OCI-LY7 (cell line): ENCODE measurements at regions not wholly inside any gene's neighbourhood (a gene's known extent, or its start where the extent isn't known, plus 50 kb on each side); places are given as distances from the start of the nearest gene placed in this dataset.
"Not testable (repeated sequence)": the region's sequence is repeated elsewhere in the genome, so short reads cannot be mapped to it uniquely, and the experiment has no call there.

Experiments used
- BruUV-seq: library from RNA; stranded (reverse); fragments of 400-500 nt; replicated peaks from 2 replicates; lab custom pipeline; 2021; lab: Mats Ljungman, UMichigan
- CTCF ChIA-PET: fragments of 300-600 bp; sonication (Branson Sonifier 250); formaldehyde crosslinking; loops from one replicate; lab custom pipeline; 2022; ENCODE audit warnings: antibody characterized with exemption; ENCODE audit not compliant: unreplicated experiment; lab: Charles Lee
- POLR2A ChIA-PET: fragments of 300-600 bp; sonication (Branson Sonifier 250); formaldehyde crosslinking; loops from one replicate; lab custom pipeline; 2022; ENCODE audit warnings: antibody characterized with exemption; lab: Charles Lee
- DNase-seq: peaks from one replicate; pipeline ENCODE4 v3.0.0-alpha.2; 2015; ENCODE audit warnings: low spot score
- H2AFZ ChIP-seq: fragments of 200-600 bp; sonication (generic), shearing (Covaris generic); 2 replicates; pipeline ENCODE4 v1.6.1; 2014; ENCODE audit warnings: mild to moderate bottlenecking, antibody characterized with exemption, low read length, moderate library complexity
- H3K27ac ChIP-seq: fragments of 200-600 bp; sonication (generic); 2 replicates; pipeline ENCODE4 v1.5.1; 2014; ENCODE audit warnings: mixed run types, low read depth, mild to moderate bottlenecking, moderate library complexity, low read length, inconsistent platforms; ENCODE audit not compliant: poor library complexity, severe bottlenecking
- H3K36me3 ChIP-seq: fragments of 200-600 bp; sonication (generic); 2 replicates; pipeline ENCODE4 v1.6.1; 2014; ENCODE audit warnings: mild to moderate bottlenecking, antibody characterized with exemption, low read length, moderate library complexity, mixed read lengths; ENCODE audit not compliant: insufficient read depth
- H3K4me1 ChIP-seq: fragments of 200-600 bp; sonication (generic); 2 replicates; pipeline ENCODE4 v1.5.1; 2014; ENCODE audit warnings: mild to moderate bottlenecking, low read length; ENCODE audit not compliant: insufficient read depth, poor library complexity, severe bottlenecking
- H3K4me2 ChIP-seq: fragments of 200-600 bp; sonication (generic); 2 replicates; pipeline ENCODE4 v1.6.1; 2014; ENCODE audit warnings: mild to moderate bottlenecking, low read length
- H3K4me3 ChIP-seq: fragments of 200-600 bp; sonication (generic); 2 replicates; pipeline ENCODE4 v1.5.1; 2014; ENCODE audit warnings: mild to moderate bottlenecking, low read depth, low read length; ENCODE audit not compliant: poor library complexity, severe bottlenecking
- H3K79me2 ChIP-seq: fragments of 200-600 bp; sonication (generic); 2 replicates; pipeline ENCODE4 v1.6.1; 2016; ENCODE audit warnings: low read depth, mild to moderate bottlenecking, low read length, moderate library complexity, mixed read lengths; ENCODE audit not compliant: insufficient read depth
- H3K9me2 ChIP-seq: fragments of 200-600 bp; sonication (generic); 2 replicates; pipeline ENCODE4 v1.6.1; 2016; ENCODE audit warnings: mild to moderate bottlenecking, low read length, mixed read lengths; ENCODE audit not compliant: insufficient read depth
- H3K9me3 ChIP-seq: fragments of 200-600 bp; sonication (generic); 2 replicates; pipeline ENCODE4 v1.6.1; 2014; ENCODE audit warnings: mild to moderate bottlenecking, mixed run types, low read length, mixed read lengths
- H4K20me1 ChIP-seq: fragments of 200-600 bp; sonication (generic); 2 replicates; pipeline ENCODE4 v1.6.1; 2014; ENCODE audit warnings: mild to moderate bottlenecking, antibody characterized with exemption, low read length, moderate library complexity, mixed read lengths; ENCODE audit not compliant: insufficient read depth
- CTCF ChIP-seq: fragments of 200-600 bp; sonication (generic); conservative IDR thresholded peaks from 2 replicates; pipeline ENCODE4 v1.5.1; 2014; ENCODE audit warnings: mild to moderate bottlenecking, antibody characterized with exemption, low read length, moderate library complexity, mixed read lengths
- EZH2phosphoT487 ChIP-seq: fragments of 200-600 bp; sonication (generic); IDR thresholded peaks from 2 replicates; pipeline ENCODE4 v1.6.1; 2018; ENCODE audit warnings: low read depth, borderline replicate concordance, mild to moderate bottlenecking, mixed run types, antibody characterized with exemption, low read length, moderate library complexity, mixed read lengths
- intact Hi-C: fragments of 100-400 bp; cut with micrococcal nuclease; formaldehyde crosslinking; loops from one replicate; pipeline ENCODE4 v1.10.0; 2022; ENCODE audit not compliant: unreplicated experiment

GRCh38 chr9:71607461-71607881 is 160.8 kb downstream of the CEMIP2 start:
- intact Hi-C loops: no loop called here
- Histone ChIP-seq H2AFZ (no peak overlapping the region), H3K9me2 (no peaks in the 10 kb centered on the region), H3K36me3 (no peaks in the 10 kb centered on the region), H3K4me1 (no peaks in the 10 kb centered on the region), H4K20me1 (no peaks in the 10 kb centered on the region), H3K27ac (no peak overlapping the region), H3K4me2 (no peak overlapping the region), H3K79me2 (no peaks in the 10 kb centered on the region), H3K9me3 (no peaks in the 10 kb centered on the region), H3K4me3 (no peak overlapping the region)
- POLR2A ChIA-PET: no interaction called here
- CTCF ChIA-PET: no interaction called here
- no peak for DNase-seq
- BruUV-seq: no TSS peak
- TF ChIP-seq CTCF (no peak), EZH2phosphoT487 (no peak)

- ChIA-PET CTCF (no interaction called here), POLR2A (interaction anchor here (0.5 kb wide), 1 partner anchor 14 kb away, joined by 3 read pairs; no protein-coding TSS in a partner anchor)
- no peaks in the 10 kb centered on the region for H3K9me2 ChIP-seq
- H2AFZ ChIP-seq: no peak overlapping the region
- intact Hi-C loops: loop anchor here (1.0 to 5.0 kb wide), 4 partner anchors 164 to 420 kb away; partner anchors contain the start of gene CEMIP2
- H3K4me3 ChIP-seq: no peak overlapping the region
- H3K4me1 ChIP-seq: no peaks in the 10 kb centered on the region
- peak; percentile 69 for DNase-seq
- no peak overlapping the region for H3K4me2 ChIP-seq
- H3K27ac ChIP-seq: no peak overlapping the region
- peak; percentile 91 for TF ChIP-seq CTCF
- TF ChIP-seq EZH2phosphoT487: no peak
- H3K9me3 ChIP-seq: no peaks in the 10 kb centered on the region
- no peaks in the 10 kb centered on the region for H3K79me2 ChIP-seq
- BruUV-seq: no TSS peak
- no peaks in the 10 kb centered on the region for H4K20me1 ChIP-seq
- no peaks in the 10 kb centered on the region for H3K36me3 ChIP-seq
These were observed 163.9 kb downstream of the CEMIP2 start for GRCh38 chr9:71604197-71605063.

GRCh38 chr9:71602652-71603051 is 165.7 kb downstream of the CEMIP2 start:
- ChIA-PET CTCF (no interaction called here), POLR2A (interaction anchor here (0.7 kb wide), 1 partner anchor 422 kb away, joined by 3 read pairs; no protein-coding TSS in a partner anchor)
- no TSS peak for BruUV-seq
- Histone ChIP-seq H3K9me3 (no peaks in the 10 kb centered on the region), H3K36me3 (no peaks in the 10 kb centered on the region), H3K4me3 (no peak overlapping the region), H3K27ac (no peak overlapping the region), H3K79me2 (no peaks in the 10 kb centered on the region), H3K4me2 (no peak overlapping the region), H3K9me2 (no peaks in the 10 kb centered on the region), H3K4me1 (no peaks in the 10 kb centered on the region), H4K20me1 (no peaks in the 10 kb centered on the region), H2AFZ (no peak overlapping the region)
- no peak for DNase-seq
- no peak for TF ChIP-seq EZH2phosphoT487
- no peak for TF ChIP-seq CTCF
- intact Hi-C loops: loop anchor here (5.0 kb wide), 1 partner anchor 375 kb away; no protein-coding TSS in a partner anchor

- H2AFZ ChIP-seq, POLR2A ChIA-PET: not testable (repeated sequence)
These were observed 172.6 kb downstream of the CEMIP2 start for GRCh38 chr9:71595762-71596161.

More at GRCh38 chr9:71595762-71596161, 172.6 kb downstream of the CEMIP2 start:
- H3K79me2 ChIP-seq, H3K4me1 ChIP-seq, H3K9me2 ChIP-seq, H3K27ac ChIP-seq, H3K9me3 ChIP-seq, H3K4me3 ChIP-seq, DNase-seq, CTCF ChIA-PET, H3K36me3 ChIP-seq, H3K4me2 ChIP-seq, intact Hi-C loops, BruUV-seq, H4K20me1 ChIP-seq: not testable (repeated sequence)
